Lower leg skin (tissue), 4 donors: ENCODE measurements at regions not wholly inside any gene's neighbourhood (a gene's known extent, or its start where the extent isn't known, plus 50 kb on each side); places are given as distances from the start of the nearest gene placed in this dataset.

ENCODE experiments used
- DNase-seq, 2 donors: peaks; one replicate each; pipeline ENCODE4 v3.0.0-alpha.2; 2019; ENCODE audit warnings: low spot score in 2 of 2
- H3K4me3 ChIP-seq: fragments of 200-600 bp; sonication (generic); 2 replicates; pipeline ENCODE4 v1.5.1; 2017; ENCODE audit warnings: mild to moderate bottlenecking, low read depth; ENCODE audit not compliant: poor library complexity, severe bottlenecking
- CTCF ChIP-seq, 3 donors: fragments of 450-650 bp; IDR thresholded peaks; one replicate each; pipeline ENCODE4 v1.5.1; 2016; ENCODE audit warnings: antibody characterized with exemption in 3 of 3, mild to moderate bottlenecking in 3 of 3, moderate library complexity in 2 of 3
- POLR2A ChIP-seq, 2 donors: fragments of 450-650 bp; IDR thresholded peaks; one replicate each; pipeline ENCODE4 v1.6.1; 2016 to 2017; ENCODE audit warnings: antibody characterized with exemption in 2 of 2, mild to moderate bottlenecking in 1 of 2, moderate library complexity in 1 of 2
- WGBS, 2 donors: methylation state at CpG; one replicate each; pipeline ENCODE4 v1.1.5; 2018; 5-methylcytosine and 5-hydroxymethylcytosine counted together
- intact Hi-C: fragments of 100-400 bp; cut with DNase I; formaldehyde crosslinking; loops from one replicate; pipeline ENCODE4 v1.15.0; 2023; ENCODE audit warnings: low total_unique reads

GRCh38 chr2:137809252-137809651, 155.0 kb upstream of the HNMT start:
- no peak for TF ChIP-seq POLR2A (IDR thresholded peaks at IDR 0.05)
- TF ChIP-seq CTCF (IDR thresholded peaks at IDR 0.05), result no peak
- no peak for DNase-seq
- intact Hi-C loops, result no loop called here
- whole genome bisulfite sequencing, 2 donors, result 93 to 100% methylated on average over 1 of the region's 1 CpG
- H3K4me3 ChIP-seq, result no peak overlapping the region

GRCh38 chr2:137809837-137810236, 154.4 kb upstream of the HNMT start:
- no peak for TF ChIP-seq POLR2A (IDR thresholded peaks at IDR 0.05)
- no peak for TF ChIP-seq CTCF (IDR thresholded peaks at IDR 0.05)
- DNase-seq, result no peak
- H3K4me3 ChIP-seq, result no peak overlapping the region
- intact Hi-C loops, result no loop called here
- 50 to 64% methylated on average over 1 of the region's 1 CpG for WGBS, 2 donors

- no peak overlapping the region for H3K4me3 ChIP-seq
- no peak for TF ChIP-seq POLR2A (IDR thresholded peaks at IDR 0.05)
- TF ChIP-seq CTCF (IDR thresholded peaks at IDR 0.05), result no peak
- intact Hi-C loops, result no loop called here
- no peak for DNase-seq
These were observed 151.8 kb upstream of the HNMT start for GRCh38 chr2:137812517-137812916.

- TF ChIP-seq CTCF (IDR thresholded peaks at IDR 0.05) (no peak), POLR2A (IDR thresholded peaks at IDR 0.05) (no peak)
- DNase-seq, result no peak
- no peak overlapping the region for H3K4me3 ChIP-seq
- WGBS, 2 donors, result 73 to 76% methylated on average over 3 of the region's 3 CpGs
- intact Hi-C loops, result no loop called here
These were observed 151.1 kb upstream of the HNMT start for GRCh38 chr2:137813176-137813575.

GRCh38 chr2:137817058-137817457, 147.2 kb upstream of the HNMT start:
- intact Hi-C loops, result no loop called here
- DNase-seq, result no peak
- no peak overlapping the region for H3K4me3 ChIP-seq
- TF ChIP-seq POLR2A (IDR thresholded peaks at IDR 0.05) (no peak), CTCF (IDR thresholded peaks at IDR 0.05) (no peak)
- 48 to 55% methylated on average over 3 of the region's 3 CpGs for WGBS, 2 donors

- intact Hi-C loops, result no loop called here
- WGBS, 2 donors, result 64% methylated on average over 4 of the region's 4 CpGs
- no peak for DNase-seq
- H3K4me3 ChIP-seq, result no peak overlapping the region
- TF ChIP-seq POLR2A (IDR thresholded peaks at IDR 0.05) (no peak), CTCF (IDR thresholded peaks at IDR 0.05) (no peak)
These were observed 141.1 kb upstream of the HNMT start for GRCh38 chr2:137823196-137823595.
